ENCODE measurements at regions not wholly inside any gene's neighbourhood (a gene's known extent, or its start where the extent isn't known, plus 50 kb on each side); places are given as distances from the start of the nearest gene placed in this dataset.

- TF ChIP-seq L3MBTL2 (conservative IDR thresholded peaks at IDR 0.05) (no peak), SP1 (IDR thresholded peaks at IDR 0.05) (no peak), LEF1 (IDR thresholded peaks at IDR 0.05; ENCODE audit: borderline replicate concordance) (no peak), NFRKB (IDR thresholded peaks at IDR 0.05) (no peak), FOXK2 (IDR thresholded peaks at IDR 0.05) (no peak), ZNF384 (IDR thresholded peaks at IDR 0.05) (no peak), BHLHE40 (IDR thresholded peaks at IDR 0.05; ENCODE audit: borderline replicate concordance) (no peak), HDGF (IDR thresholded peaks at IDR 0.05; ENCODE audit: borderline replicate concordance) (no peak), FOXM1 (IDR thresholded peaks at IDR 0.05; ENCODE audit: borderline replicate concordance) (no peak), CTBP1 (IDR thresholded peaks at IDR 0.05; ENCODE audit: borderline replicate concordance) (no peak), FOXA1 (IDR thresholded peaks at IDR 0.05) (no peak), PKNOX1 (IDR thresholded peaks at IDR 0.05) (no peak)
Observed at GRCh38 chr2:45280794-45281193, 271.5 kb upstream of the SIX2 start.
